Heart left ventricle (tissue), 13 donors: ENCODE measurements at regions not wholly inside any gene's neighbourhood (a gene's known extent, or its start where the extent isn't known, plus 50 kb on each side); places are given as distances from the start of the nearest gene placed in this dataset.

Source experiments
- CTCF ChIP-seq, 12 donors: fragments of 200-600 bp; sonication (generic) in 4 of 12; IDR thresholded peaks; one replicate each; pipeline versions ENCODE4 v1.5.0 to v1.8.0; 2018 to 2022; ENCODE audit warnings: antibody characterized with exemption in 12 of 12, mild to moderate bottlenecking in 5 of 12
- POLR2A ChIP-seq, 2 donors: fragments of 450-650 bp; IDR thresholded peaks; one replicate each; pipeline ENCODE4 v1.6.1; 2017; ENCODE audit warnings: antibody characterized with exemption in 2 of 2, mild to moderate bottlenecking in 2 of 2, moderate library complexity in 2 of 2
- donor health status: ischemic (EF 13 %, LVEDD 7.1; RV severe dilation, severe dysfunction).
- donor health status: DM: no; HTN: yes; CAD: no.
- donor health status: DM: no; HTN: no; CAD: no.
- donor health status: ischemic (EF 25% LVEDD 6.9; RV normal size, moderate dysfunction).
- donor health status: ischemic (EF 25% LVEDD 5.7; RV mildly dilated, moderate dysfunction).
- donor health status: ischemic (EF 35%, LVEDD 5.7; RV mildly dilated, moderate dysfunction).
- donor health status: nonischemic (EF 11% LVEDD 7.7; RV severe dilation, severe dysfunction).
- donor health status: DM: yes; HTN: yes; CAD: no.
- donor health status: PGD.
- donor health status: ischemic (EF 29% LVEDD 5.4; RV normal size, mild dysfunction).
- donor health status: nonischemic (EF 23%, LVEDD 6.1; RV moderate dilation, normal function).

GRCh38 chr4:83708500-83709175 lies 172.7 kb downstream of the GPAT3 start:
- no peak for TF ChIP-seq CTCF (IDR thresholded peaks at IDR 0.05)
- TF ChIP-seq POLR2A (IDR thresholded peaks at IDR 0.05), result no peak
